GM13976 (cell line): ENCODE measurements at regions not wholly inside any gene's neighbourhood (a gene's known extent, or its start where the extent isn't known, plus 50 kb on each side); places are given as distances from the start of the nearest gene placed in this dataset.
"Not testable (repeated sequence)": the region's sequence is repeated elsewhere in the genome, so short reads cannot be mapped to it uniquely, and the experiment has no call there.

ENCODE experiments used
- DNase-seq: peaks from one replicate; pipeline ENCODE4 v3.0.0; 2012; ENCODE audit warnings: low spot score
- CTCF ChIP-seq: IDR thresholded peaks from 2 replicates; pipeline ENCODE4 v1.5.1; 2012; ENCODE audit warnings: borderline replicate concordance, mild to moderate bottlenecking; ENCODE audit not compliant: insufficient read depth; ENCODE audit errors: extremely low read depth, missing control alignments, control extremely low read depth
- in situ Hi-C: fragments of 300-500 bp; cut with MboI; formaldehyde crosslinking; loops from one replicate; pipeline ENCODE4 v1.12.0; 2022; ENCODE audit warnings: low sequenced_read_pairs, mixed read lengths, inconsistent platforms; ENCODE audit not compliant: unreplicated experiment

DNA sequence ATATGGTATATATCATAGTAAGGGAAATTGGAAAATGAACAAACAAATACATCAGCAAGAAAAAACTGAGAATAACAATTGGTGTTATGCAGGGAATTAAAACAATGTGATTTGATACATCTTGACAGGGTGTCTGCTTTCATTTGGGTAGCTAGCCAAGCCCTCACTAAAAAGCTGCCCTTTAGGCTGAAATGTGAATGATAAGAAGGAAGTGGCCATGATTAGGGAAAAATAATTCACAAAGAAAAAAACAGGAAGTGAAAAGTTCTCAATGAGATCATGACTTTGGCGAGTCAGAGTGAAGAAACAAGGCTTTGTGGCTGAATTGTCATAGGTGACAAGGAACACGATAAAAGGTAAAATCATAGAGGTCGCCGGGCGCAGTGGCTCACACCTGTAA is 675.8 kb upstream of the SLIT2 start:
- in situ Hi-C loops = no loop called here
- TF ChIP-seq CTCF = no peak
- no peak for DNase-seq

- no peak for TF ChIP-seq CTCF
- in situ Hi-C loops = no loop called here
- DNase-seq = no peak
Observed at GRCh38 chr4:19566041-19566440, 685.7 kb upstream of the SLIT2 start.

GRCh38 chr4:19562456-19562855 is 689.2 kb upstream of the SLIT2 start:
- in situ Hi-C loops = no loop called here
- DNase-seq = no peak

DNA sequence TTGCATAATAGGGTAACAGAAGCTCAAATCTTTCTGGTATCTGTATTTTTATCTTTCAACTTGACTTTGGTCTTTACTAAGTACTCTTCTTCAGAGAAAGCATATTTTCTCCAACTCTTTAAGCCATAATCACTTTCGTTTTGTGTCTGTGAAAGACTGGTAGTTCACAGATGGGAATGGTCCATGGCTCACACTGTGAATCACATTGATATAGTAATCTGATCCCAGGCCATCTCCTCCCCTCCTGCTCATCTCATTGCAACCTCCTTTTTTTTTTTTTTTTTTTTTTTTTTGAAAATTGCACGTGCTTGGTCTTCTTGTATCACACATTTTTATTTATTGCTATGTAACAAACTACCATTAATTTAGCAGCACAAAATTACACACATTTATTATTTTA is 694.5 kb upstream of the SLIT2 start:
- in situ Hi-C loops = no loop called here
- no peak for TF ChIP-seq CTCF
- DNase-seq = no peak

More at GRCh38 chr4:19562456-19562855, 689.2 kb upstream of the SLIT2 start:
- TF ChIP-seq CTCF = no peak

DNA sequence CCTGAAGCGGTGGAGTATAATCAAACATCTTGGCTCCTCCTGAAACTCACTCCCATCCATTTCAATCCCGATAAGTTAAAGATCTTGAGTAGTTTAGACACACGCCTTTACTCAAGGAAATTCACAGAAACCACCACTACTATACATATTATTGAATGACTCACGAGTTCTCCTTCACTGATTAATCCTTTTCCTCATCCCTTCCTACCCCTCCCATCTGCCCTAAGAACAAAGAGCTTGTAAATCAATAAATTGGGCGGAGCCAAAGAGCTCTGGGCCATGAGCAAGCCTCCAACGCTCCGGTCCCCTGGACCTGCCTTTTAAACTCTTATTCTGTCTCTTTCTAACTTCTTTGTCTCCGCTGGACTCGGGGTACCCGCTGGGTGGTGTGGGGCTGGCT is 695.4 kb upstream of the SLIT2 start:
- DNase-seq, in situ Hi-C loops: not testable (repeated sequence)

DNA sequence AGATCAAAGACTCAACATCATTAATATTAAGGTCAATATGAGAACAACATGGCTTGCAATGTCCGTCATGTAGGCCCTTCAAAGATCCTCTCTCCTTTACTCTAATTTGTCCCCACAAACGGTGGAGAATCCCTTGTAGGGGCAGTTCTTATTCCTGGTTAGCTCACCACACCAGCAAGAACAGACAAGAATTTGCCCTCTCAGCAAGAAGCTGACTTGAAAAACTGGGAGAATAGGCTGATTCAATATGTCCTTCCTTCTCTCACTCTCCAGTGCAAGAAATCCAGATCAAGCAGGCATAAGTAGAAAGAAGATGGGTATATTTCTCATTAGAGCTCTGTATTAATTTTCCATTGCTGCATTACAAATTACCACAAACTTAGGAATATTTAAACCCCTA is 704.2 kb upstream of the SLIT2 start:
- no peak for TF ChIP-seq CTCF
- no peak for DNase-seq
- in situ Hi-C loops = no loop called here

- in situ Hi-C loops = no loop called here
- no peak for TF ChIP-seq CTCF
- no peak for DNase-seq
Observed at GRCh38 chr4:19544446-19545125, 707.1 kb upstream of the SLIT2 start.
